ENCODE measurements at regions not wholly inside any gene's neighbourhood (a gene's known extent, or its start where the extent isn't known, plus 50 kb on each side); places are given as distances from the start of the nearest gene placed in this dataset.
"Not testable (repeated sequence)": the region's sequence is repeated elsewhere in the genome, so short reads cannot be mapped to it uniquely, and the experiment has no call there.

GRCh38 chr3:59368900-59369675 lies 319.3 kb upstream of the CFAP20DC start:
- WGBS (ENCODE audit: insufficient coverage): 72% methylated on average over 5 of the region's 5 CpGs
- intact Hi-C loops (cut with micrococcal nuclease): no loop called here
- Mint-ChIP-seq H3K9me3 (no peaks in the 10 kb centered on the region), H3K4me3 (no peak overlapping the region), H3K27ac (no peak overlapping the region), H3K36me3 (no peaks in the 10 kb centered on the region), H3K27me3 (ENCODE audit: low read depth in 2 of 2) (peaks cover 0 to 9% of the 10 kb centered on the region in 2 donors), H3K4me1 (peaks cover 8% of the 10 kb centered on the region in 2 donors)
- ATAC-seq (no peak), DNase-seq (no peak)
- H3K36me3 ChIP-seq (ENCODE audit: control insufficient read depth, insufficient read depth, low read length): no peaks in the 10 kb centered on the region
- H3K9me3 ChIP-seq (ENCODE audit: control insufficient read depth, insufficient read depth, low read length): no peaks in the 10 kb centered on the region
- TF ChIP-seq CTCF (IDR thresholded peaks at IDR 0.05): no peak
- no peaks in the 10 kb centered on the region for H3K4me1 ChIP-seq (ENCODE audit: control insufficient read depth, insufficient read depth, low read length)
- H3K27me3 ChIP-seq (ENCODE audit: control insufficient read depth, insufficient read depth, low read length): no peaks in the 10 kb centered on the region
- no peak overlapping the region for H3K4me3 ChIP-seq (ENCODE audit: low read length)
- no peak overlapping the region for H3K27ac ChIP-seq (ENCODE audit: low read length)

GRCh38 chr3:59367150-59367549 lies 317.3 kb upstream of the CFAP20DC start:
- intact Hi-C loops (cut with micrococcal nuclease): no loop called here
- Histone ChIP-seq H3K27ac (ENCODE audit: low read length) (no peak overlapping the region), H3K36me3 (ENCODE audit: control insufficient read depth, insufficient read depth, low read length) (no peaks in the 10 kb centered on the region), H3K4me1 (ENCODE audit: control insufficient read depth, insufficient read depth, low read length) (no peaks in the 10 kb centered on the region), H3K27me3 (ENCODE audit: control insufficient read depth, insufficient read depth, low read length) (peaks cover under 1% of the 10 kb centered on the region), H3K4me3 (ENCODE audit: low read length) (no peak overlapping the region), H3K9me3 (ENCODE audit: control insufficient read depth, insufficient read depth, low read length) (no peaks in the 10 kb centered on the region)
- Mint-ChIP-seq H3K4me1 (peaks cover 8% of the 10 kb centered on the region in 2 donors), H3K27me3 (ENCODE audit: low read depth in 2 of 2) (peaks cover 9 to 12% of the 10 kb centered on the region in 2 donors), H3K36me3 (no peaks in the 10 kb centered on the region), H3K9me3 (no peaks in the 10 kb centered on the region), H3K27ac (no peak overlapping the region), H3K4me3 (no peak overlapping the region)
- no peak for DNase-seq
- 0% methylated on average over 1 of the region's 3 CpGs for WGBS (ENCODE audit: insufficient coverage)
- TF ChIP-seq CTCF (IDR thresholded peaks at IDR 0.05): no peak
- peak in 1 of 3 donors; percentile 26 for ATAC-seq

GRCh38 chr3:59366218-59366617 lies 316.4 kb upstream of the CFAP20DC start:
- TF ChIP-seq CTCF (IDR thresholded peaks at IDR 0.05): no peak
- no peak overlapping the region for H3K27ac Mint-ChIP-seq
- Histone ChIP-seq H3K27ac (ENCODE audit: low read length) (no peak overlapping the region), H3K4me3 (ENCODE audit: low read length) (no peak overlapping the region), H3K27me3 (ENCODE audit: control insufficient read depth, insufficient read depth, low read length) (peaks cover 2% of the 10 kb centered on the region), H3K36me3 (ENCODE audit: control insufficient read depth, insufficient read depth, low read length) (no peaks in the 10 kb centered on the region), H3K9me3 (ENCODE audit: control insufficient read depth, insufficient read depth, low read length) (no peaks in the 10 kb centered on the region), H3K4me1 (ENCODE audit: control insufficient read depth, insufficient read depth, low read length) (no peaks in the 10 kb centered on the region)
- no peak for DNase-seq
- no peak for ATAC-seq
- intact Hi-C loops (cut with micrococcal nuclease): no loop called here
- 78% methylated on average over 1 of the region's 2 CpGs for WGBS (ENCODE audit: insufficient coverage)
- H3K36me3 Mint-ChIP-seq: peaks cover 7% of the 10 kb centered on the region
- H3K4me1 Mint-ChIP-seq: peaks cover 8% of the 10 kb centered on the region in 2 donors
- peaks cover 12 to 20% of the 10 kb centered on the region in 2 donors for H3K27me3 Mint-ChIP-seq (ENCODE audit: low read depth in 2 of 2)
- H3K9me3 Mint-ChIP-seq: peaks cover 2 to 3% of the 10 kb centered on the region in 2 donors
- H3K4me3 Mint-ChIP-seq: no peak overlapping the region

GRCh38 chr3:59364496-59364895 lies 314.7 kb upstream of the CFAP20DC start:
- intact Hi-C loops (cut with micrococcal nuclease): no loop called here
- H3K36me3 Mint-ChIP-seq: peaks cover 7% of the 10 kb centered on the region
- H3K9me3 Mint-ChIP-seq: peaks cover 2 to 3% of the 10 kb centered on the region in 2 donors
- 83% methylated on average over 2 of the region's 4 CpGs for WGBS (ENCODE audit: insufficient coverage)
- Histone ChIP-seq H3K36me3 (ENCODE audit: control insufficient read depth, insufficient read depth, low read length) (no peaks in the 10 kb centered on the region), H3K27me3 (ENCODE audit: control insufficient read depth, insufficient read depth, low read length) (peaks cover 2% of the 10 kb centered on the region), H3K9me3 (ENCODE audit: control insufficient read depth, insufficient read depth, low read length) (no peaks in the 10 kb centered on the region), H3K27ac (ENCODE audit: low read length) (no peak overlapping the region), H3K4me3 (ENCODE audit: low read length) (no peak overlapping the region), H3K4me1 (ENCODE audit: control insufficient read depth, insufficient read depth, low read length) (no peaks in the 10 kb centered on the region)
- peaks cover 8% of the 10 kb centered on the region in 2 donors for H3K4me1 Mint-ChIP-seq
- ATAC-seq: no peak
- no peak overlapping the region for H3K27ac Mint-ChIP-seq
- no peak overlapping the region for H3K4me3 Mint-ChIP-seq
- TF ChIP-seq CTCF (IDR thresholded peaks at IDR 0.05): no peak
- peaks cover 21 to 34% of the 10 kb centered on the region in 2 donors for H3K27me3 Mint-ChIP-seq (ENCODE audit: low read depth in 2 of 2)
- no peak for DNase-seq

- H3K36me3 Mint-ChIP-seq; H3K9me3 ChIP-seq (ENCODE audit: control insufficient read depth, insufficient read depth, low read length); H3K27ac ChIP-seq (ENCODE audit: low read length); H3K36me3 ChIP-seq (ENCODE audit: control insufficient read depth, insufficient read depth, low read length); H3K4me3 ChIP-seq (ENCODE audit: low read length); ATAC-seq; intact Hi-C loops (cut with micrococcal nuclease); H3K27me3 ChIP-seq (ENCODE audit: control insufficient read depth, insufficient read depth, low read length); H3K4me1 ChIP-seq (ENCODE audit: control insufficient read depth, insufficient read depth, low read length); DNase-seq; H3K27ac Mint-ChIP-seq; H3K4me3 Mint-ChIP-seq; H3K4me1 Mint-ChIP-seq; H3K9me3 Mint-ChIP-seq: not testable (repeated sequence)
- 94% methylated on average over 8 of the region's 8 CpGs for WGBS (ENCODE audit: insufficient coverage)
- H3K27me3 Mint-ChIP-seq (ENCODE audit: low read depth in 2 of 2): peaks cover 24 to 34% of the 10 kb centered on the region in 2 donors
Measured at GRCh38 chr3:59360312-59360711, 310.5 kb upstream of the CFAP20DC start.
